Hepatocyte (in vitro differentiated cells): ENCODE measurements at regions not wholly inside any gene's neighbourhood (a gene's known extent, or its start where the extent isn't known, plus 50 kb on each side); places are given as distances from the start of the nearest gene placed in this dataset.
"Not testable (repeated sequence)": the region's sequence is repeated elsewhere in the genome, so short reads cannot be mapped to it uniquely, and the experiment has no call there.

Experiments
- DNase-seq: peaks from one replicate; pipeline ENCODE4 v3.0.0-alpha.2; 2016; ENCODE audit warnings: low spot score
- H2AFZ ChIP-seq: fragments of 200-600 bp; sonication (generic); 2 replicates; pipeline ENCODE4 v1.6.0; 2016; ENCODE audit warnings: antibody characterized with exemption, mild to moderate bottlenecking
- H3K27ac ChIP-seq: fragments of 200-600 bp; sonication (generic); 2 replicates; pipeline ENCODE4 v1.5.1; 2016; ENCODE audit warnings: mild to moderate bottlenecking
- H3K27me3 ChIP-seq: fragments of 200-600 bp; sonication (generic); 2 replicates; pipeline ENCODE4 v1.6.1; 2016
- H3K36me3 ChIP-seq: fragments of 200-600 bp; sonication (generic); replicated peaks from 2 replicates; pipeline ENCODE4 v1.5.1; 2016; ENCODE audit warnings: low read depth; ENCODE audit not compliant: insufficient read depth
- H3K4me1 ChIP-seq: fragments of 200-600 bp; sonication (generic); 2 replicates; pipeline ENCODE4 v1.5.1; 2016; ENCODE audit warnings: mild to moderate bottlenecking, moderate library complexity; ENCODE audit not compliant: insufficient read depth
- H3K4me2 ChIP-seq: fragments of 200-600 bp; sonication (generic); 2 replicates; pipeline ENCODE4 v1.6.0; 2016
- H3K4me3 ChIP-seq: fragments of 200-600 bp; sonication (generic); 2 replicates; pipeline ENCODE4 v1.5.1; 2016; ENCODE audit warnings: mild to moderate bottlenecking
- H3K79me2 ChIP-seq: fragments of 200-600 bp; sonication (generic); 2 replicates; pipeline ENCODE4 v1.6.0; 2017; ENCODE audit warnings: mild to moderate bottlenecking
- H3K9me2 ChIP-seq: fragments of 200-600 bp; sonication (generic); replicated peaks from 2 replicates; pipeline ENCODE4 v1.6.0; 2017; ENCODE audit warnings: mild to moderate bottlenecking; ENCODE audit not compliant: insufficient read depth
- H3K9me3 ChIP-seq: fragments of 200-600 bp; sonication (generic); 2 replicates; pipeline ENCODE4 v1.5.1; 2016; ENCODE audit warnings: low read depth, mild to moderate bottlenecking
- H4K20me1 ChIP-seq: fragments of 200-600 bp; sonication (generic); 2 replicates; pipeline ENCODE4 v1.6.0; 2016; ENCODE audit warnings: mild to moderate bottlenecking; ENCODE audit not compliant: insufficient read depth, poor library complexity, severe bottlenecking
- WGBS: methylation state at CpG from one replicate; pipeline ENCODE4 v1.1.6; 2016; ENCODE audit warnings: low lambda C conversion rate; ENCODE audit errors: missing lambda C conversion rate; 5-methylcytosine and 5-hydroxymethylcytosine counted together

DNA sequence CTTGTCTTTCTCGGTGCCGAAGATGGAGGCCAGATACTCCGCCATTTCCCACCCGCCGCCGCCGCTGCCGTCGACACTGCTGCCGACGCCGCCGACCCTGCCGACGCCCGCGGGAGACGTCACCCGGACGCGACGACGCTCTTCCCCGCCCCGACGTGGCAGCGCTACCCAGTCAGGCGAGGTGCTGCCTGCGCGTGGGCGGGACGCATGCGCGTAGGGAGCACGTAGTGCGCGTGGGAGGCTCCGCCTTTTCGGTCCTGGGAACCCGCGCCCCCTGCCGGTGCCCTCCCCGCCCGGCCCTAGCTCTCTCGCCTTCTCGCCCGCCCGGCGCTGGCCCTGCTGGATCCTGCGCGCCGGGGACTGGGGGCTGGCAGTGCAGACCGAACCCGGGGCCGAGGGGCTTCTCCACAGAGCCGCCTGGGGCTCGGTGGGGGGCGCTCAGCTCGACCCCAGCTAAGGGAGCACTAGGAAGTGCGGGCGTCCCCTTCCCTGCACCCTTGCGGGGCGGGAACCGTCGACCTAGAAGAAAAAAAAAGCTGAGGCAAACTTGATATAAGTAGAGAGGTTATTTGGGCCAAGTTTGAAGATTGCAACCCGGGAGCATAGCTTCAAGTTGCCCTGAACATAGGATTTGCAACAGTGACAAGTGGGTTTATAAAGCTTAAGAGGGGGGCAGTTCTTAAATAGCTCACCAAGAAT is 4022.1 kb upstream of the TPTE start:
- H3K36me3 ChIP-seq, H3K9me3 ChIP-seq, H2AFZ ChIP-seq, H3K27me3 ChIP-seq, H3K4me1 ChIP-seq, H4K20me1 ChIP-seq, H3K27ac ChIP-seq, H3K4me3 ChIP-seq, H3K9me2 ChIP-seq, H3K79me2 ChIP-seq, DNase-seq, H3K4me2 ChIP-seq: not testable (repeated sequence)
- no CpG with 5 or more reads among the region's 66 CpGs for WGBS

- WGBS: no CpG with 5 or more reads among the region's 16 CpGs
- not testable (repeated sequence) for H3K9me2 ChIP-seq, H4K20me1 ChIP-seq, H2AFZ ChIP-seq, H3K4me1 ChIP-seq, H3K79me2 ChIP-seq, H3K27ac ChIP-seq, DNase-seq, H3K36me3 ChIP-seq, H3K4me3 ChIP-seq, H3K4me2 ChIP-seq, H3K27me3 ChIP-seq, H3K9me3 ChIP-seq
Observed at GRCh38 chr21:6499866-6500265, 4021.5 kb upstream of the TPTE start.

- H3K4me2 ChIP-seq, H3K36me3 ChIP-seq, H3K27ac ChIP-seq, H3K27me3 ChIP-seq, H3K9me3 ChIP-seq, DNase-seq, H3K9me2 ChIP-seq, H3K4me1 ChIP-seq, H2AFZ ChIP-seq, H3K79me2 ChIP-seq, H3K4me3 ChIP-seq, H4K20me1 ChIP-seq: not testable (repeated sequence)
- no CpG with 5 or more reads among the region's 7 CpGs for WGBS
Observed at GRCh38 chr21:6500681-6501080, 4020.7 kb upstream of the TPTE start.

DNA sequence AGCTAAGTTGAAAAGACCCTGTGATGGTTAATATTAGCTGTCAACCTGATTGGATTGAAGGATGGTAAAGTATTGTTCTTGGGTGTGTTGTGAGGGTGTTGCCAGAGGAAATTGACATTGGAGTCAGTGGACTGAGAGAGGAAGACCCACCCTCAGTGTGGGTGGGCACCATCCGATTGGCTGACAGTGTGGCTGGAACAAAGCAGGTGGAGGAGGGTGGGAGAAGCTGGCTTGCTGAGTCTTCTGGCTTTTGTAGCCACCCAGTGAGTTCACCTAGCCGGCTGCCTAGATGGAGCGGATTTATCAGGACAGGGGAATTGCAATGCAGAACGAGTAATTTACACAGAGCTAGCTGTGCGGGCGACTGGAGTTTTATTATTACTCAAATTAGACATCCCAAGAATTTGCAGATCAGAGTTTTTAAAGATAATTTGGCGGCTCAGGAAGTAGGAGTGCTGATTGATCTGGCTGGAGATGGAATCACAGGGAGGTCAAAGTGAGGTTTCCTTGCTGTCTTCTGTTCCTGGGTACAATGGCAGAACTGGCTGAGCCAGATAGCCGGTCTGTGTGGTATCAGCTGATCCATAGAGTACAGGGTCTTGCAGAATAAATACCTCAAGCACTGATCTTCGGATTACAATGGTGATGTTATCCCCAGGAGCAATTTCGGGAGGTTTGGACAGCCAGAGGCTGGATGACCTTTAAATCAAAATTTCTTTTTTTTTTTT is 4015.1 kb upstream of the TPTE start:
- 49% methylated on average over 6 of the region's 10 CpGs for WGBS
- not testable (repeated sequence) for H3K4me1 ChIP-seq, H2AFZ ChIP-seq, H3K27me3 ChIP-seq, H3K4me3 ChIP-seq, H3K9me3 ChIP-seq, H3K79me2 ChIP-seq, H3K27ac ChIP-seq, DNase-seq, H3K36me3 ChIP-seq, H3K9me2 ChIP-seq, H3K4me2 ChIP-seq, H4K20me1 ChIP-seq

GRCh38 chr21:6507632-6508031 is 4013.8 kb upstream of the TPTE start:
- not testable (repeated sequence) for H4K20me1 ChIP-seq, H2AFZ ChIP-seq, H3K9me3 ChIP-seq, H3K4me3 ChIP-seq, H3K9me2 ChIP-seq, DNase-seq, H3K27me3 ChIP-seq, H3K36me3 ChIP-seq, H3K4me2 ChIP-seq, H3K27ac ChIP-seq, H3K4me1 ChIP-seq, H3K79me2 ChIP-seq
- WGBS: no CpG with 5 or more reads among the region's 4 CpGs

- not testable (repeated sequence) for H3K4me2 ChIP-seq, DNase-seq, H2AFZ ChIP-seq, H3K9me2 ChIP-seq, H3K4me3 ChIP-seq, H3K27ac ChIP-seq, H3K27me3 ChIP-seq, H3K9me3 ChIP-seq, H3K79me2 ChIP-seq, H4K20me1 ChIP-seq, H3K4me1 ChIP-seq, H3K36me3 ChIP-seq
- no CpG with 5 or more reads among the region's 7 CpGs for WGBS
Observed at GRCh38 chr21:6521777-6522176, 3999.6 kb upstream of the TPTE start.

DNA sequence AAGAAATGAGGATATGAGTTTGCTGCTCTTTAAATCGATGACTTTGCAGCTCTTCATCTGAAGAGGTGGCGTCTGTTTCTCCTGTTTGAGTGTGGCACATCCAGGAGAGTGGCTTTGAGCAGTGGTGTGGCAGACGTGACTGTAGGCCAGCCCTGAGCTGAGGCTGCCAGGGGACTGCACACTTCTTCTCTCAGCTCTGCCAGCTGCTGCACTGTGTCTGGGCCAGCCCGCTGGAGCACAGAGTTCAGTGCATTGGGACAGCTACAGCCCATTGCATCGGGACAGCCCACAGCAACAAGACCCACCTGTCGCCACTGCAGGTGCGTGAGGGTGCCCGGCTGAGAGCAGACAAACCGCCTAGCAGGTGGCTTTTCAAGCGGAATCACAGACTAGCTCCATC is 3995.2 kb upstream of the TPTE start:
- not testable (repeated sequence) for H3K4me2 ChIP-seq, H3K4me1 ChIP-seq, H4K20me1 ChIP-seq, DNase-seq, H3K79me2 ChIP-seq, H3K4me3 ChIP-seq, H3K9me2 ChIP-seq, H2AFZ ChIP-seq, H3K27me3 ChIP-seq, H3K27ac ChIP-seq, H3K36me3 ChIP-seq, H3K9me3 ChIP-seq
- no CpG with 5 or more reads among the region's 10 CpGs for WGBS

DNA sequence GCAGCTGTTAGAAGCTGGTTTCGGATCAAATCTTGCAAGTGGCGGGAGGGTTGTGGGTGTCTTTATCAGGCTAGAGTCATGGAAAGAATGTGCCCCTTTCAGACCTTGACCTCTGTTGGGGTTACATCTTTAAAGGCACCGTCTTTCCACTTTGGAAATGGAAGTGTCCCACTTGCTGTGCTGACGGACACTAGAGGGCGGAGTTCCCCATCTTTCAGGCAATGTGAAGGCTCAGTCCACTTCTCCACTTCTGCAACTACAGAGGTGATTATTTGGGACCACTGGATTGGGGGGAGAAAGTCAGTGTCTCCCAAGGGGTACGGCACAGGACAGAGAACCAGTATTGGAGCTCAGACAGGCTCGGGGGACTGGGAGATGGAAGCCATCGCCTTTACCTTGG is 3990.7 kb upstream of the TPTE start:
- H3K36me3 ChIP-seq, H3K79me2 ChIP-seq, H3K9me3 ChIP-seq, H4K20me1 ChIP-seq, H3K4me1 ChIP-seq, H3K9me2 ChIP-seq, H3K4me3 ChIP-seq, H3K4me2 ChIP-seq, H3K27ac ChIP-seq, DNase-seq, H2AFZ ChIP-seq, H3K27me3 ChIP-seq: not testable (repeated sequence)
- no CpG with 5 or more reads among the region's 8 CpGs for WGBS

- H3K36me3 ChIP-seq, H3K27me3 ChIP-seq, H3K79me2 ChIP-seq, H3K9me3 ChIP-seq, H3K9me2 ChIP-seq, DNase-seq, H4K20me1 ChIP-seq, H3K4me2 ChIP-seq, H3K4me1 ChIP-seq, H3K4me3 ChIP-seq, H2AFZ ChIP-seq, H3K27ac ChIP-seq: not testable (repeated sequence)
- WGBS: no CpG with 5 or more reads among the region's 25 CpGs
Observed at GRCh38 chr21:6533261-6533660, 3988.1 kb upstream of the TPTE start.
